DMS79 treated with DMSO at 0.1 percent for 48 hours (cell line): ENCODE measurements at regions not wholly inside any gene's neighbourhood (a gene's known extent, or its start where the extent isn't known, plus 50 kb on each side); places are given as distances from the start of the nearest gene placed in this dataset.
"Not testable (repeated sequence)": the region's sequence is repeated elsewhere in the genome, so short reads cannot be mapped to it uniquely, and the experiment has no call there.

Source experiments
- DNase-seq: peaks from one replicate; lab custom pipeline; 2025; lab: John Stamatoyannopoulos, UW

GRCh38 chr22:23460517-23461031, 119.5 kb downstream of the IGLL1 start:
- DNase-seq = not testable (repeated sequence)

GRCh38 chr22:23459645-23460516, 120.2 kb downstream of the IGLL1 start:
- DNase-seq = not testable (repeated sequence)

- DNase-seq = no peak
Measured at GRCh38 chr22:23458663-23459541, 121.2 kb downstream of the IGLL1 start.

- DNase-seq = no peak
Measured at GRCh38 chr22:23457380-23457985, 122.6 kb downstream of the IGLL1 start.

- not testable (repeated sequence) for DNase-seq
Measured at GRCh38 chr22:23456666-23457379, 123.3 kb downstream of the IGLL1 start.

- DNase-seq = not testable (repeated sequence)
Measured at GRCh38 chr22:23454345-23454744, 125.7 kb downstream of the IGLL1 start.

GRCh38 chr22:23453277-23453676, 126.8 kb downstream of the IGLL1 start:
- no peak for DNase-seq

GRCh38 chr22:23452231-23453010, 127.7 kb downstream of the IGLL1 start:
- DNase-seq = no peak

GRCh38 chr22:23451452-23452230, 128.4 kb downstream of the IGLL1 start:
- DNase-seq = not testable (repeated sequence)

- DNase-seq = not testable (repeated sequence)
Measured at GRCh38 chr22:23450821-23451220, 129.3 kb downstream of the IGLL1 start.

GRCh38 chr22:23450434-23450795, 129.7 kb downstream of the IGLL1 start:
- no peak for DNase-seq

GRCh38 chr22:23449748-23450433, 130.2 kb downstream of the IGLL1 start:
- DNase-seq = not testable (repeated sequence)

GRCh38 chr22:23448499-23449288, 131.4 kb downstream of the IGLL1 start:
- not testable (repeated sequence) for DNase-seq

- DNase-seq = no peak
Measured at GRCh38 chr22:23446796-23447350, 133.2 kb downstream of the IGLL1 start.

- DNase-seq = not testable (repeated sequence)
Measured at GRCh38 chr22:23446194-23446593, 133.9 kb downstream of the IGLL1 start.

GRCh38 chr22:23443905-23444304, 136.2 kb downstream of the IGLL1 start:
- DNase-seq = not testable (repeated sequence)

- DNase-seq = not testable (repeated sequence)
Measured at GRCh38 chr22:23439581-23439980, 140.5 kb downstream of the IGLL1 start.

- DNase-seq = no peak
Measured at GRCh38 chr22:23438216-23438615, 141.9 kb downstream of the IGLL1 start.
